Kidney (tissue), 13 donors: ENCODE measurements at regions not wholly inside any gene's neighbourhood (a gene's known extent, or its start where the extent isn't known, plus 50 kb on each side); places are given as distances from the start of the nearest gene placed in this dataset.

Source experiments
- DNase-seq, 5 donors: peaks; one replicate each; pipeline ENCODE4 v3.0.0-alpha.2; 2013 to 2020
- FAIRE-seq: peaks from 2 replicates; lab custom pipeline; 2012; peaks lifted over from hg19 to GRCh38; lab: Jason Lieb, UNC
- H3K27ac ChIP-seq, 2 donors: one replicate each; pipeline ENCODE4 v1.7.0; 2013; ENCODE audit warnings: low read depth in 2 of 2, low read length in 2 of 2, inconsistent platforms in 1 of 2
- H3K27me3 ChIP-seq: one replicate; pipeline ENCODE4 v1.7.1; 2013; ENCODE audit warnings: low read length, inconsistent platforms; ENCODE audit not compliant: control insufficient read depth, insufficient read depth
- H3K36me3 ChIP-seq, 3 donors: one replicate each; pipeline versions ENCODE4 v1.7.0 to v1.7.1; 2013; ENCODE audit warnings: low read length in 3 of 3, control low read depth in 1 of 3, inconsistent platforms in 1 of 3; ENCODE audit not compliant: insufficient read depth in 3 of 3, control insufficient read depth in 2 of 3
- H3K4me1 ChIP-seq, 3 donors: one replicate each; pipeline versions ENCODE4 v1.7.0 to v1.7.1; 2013; ENCODE audit warnings: low read length in 3 of 3, inconsistent platforms in 1 of 3, low read depth in 1 of 3; ENCODE audit not compliant: control insufficient read depth in 2 of 3, insufficient read depth in 2 of 3
- H3K4me3 ChIP-seq, 3 donors: one replicate each; pipeline versions ENCODE4 v1.7.0 to v1.8.1; 2013; ENCODE audit warnings: low read length in 3 of 3, control low read depth in 1 of 3, inconsistent platforms in 1 of 3
- H3K9ac ChIP-seq, 3 donors: one replicate each; pipeline versions ENCODE4 v1.7.0 to v1.7.1; 2013; ENCODE audit warnings: low read length in 3 of 3, control low read depth in 1 of 3, inconsistent platforms in 1 of 3
- H3K9me3 ChIP-seq, 3 donors: one replicate each; pipeline versions ENCODE4 v1.7.0 to v1.7.1; 2013; ENCODE audit warnings: low read length in 3 of 3, control low read depth in 1 of 3, inconsistent platforms in 1 of 3; ENCODE audit not compliant: control insufficient read depth in 2 of 3, insufficient read depth in 1 of 3
- intact Hi-C: fragments of 100-400 bp; cut with DNase I; formaldehyde crosslinking; loops from one replicate; pipeline ENCODE4 v1.11.1; 2022
- TF ChIP-seq, protein P1 (sequence below): IDR thresholded peaks from 3 replicates; pipeline ENCODE4 v1.5.1; 2012; ENCODE audit warnings: mild to moderate bottlenecking, moderate library complexity, borderline replicate concordance; ENCODE audit not compliant: insufficient read depth; ENCODE audit errors: extremely low read depth
- donor health status: control.
- donor health status: control.
- donor health status: control.
- donor health status: control.
- donor health status: control.
- donor health status: DM: yes; HTN: yes; CAD: no.
- donor health status: Normal renal cell carcinoma (clear cell type).

DNA sequence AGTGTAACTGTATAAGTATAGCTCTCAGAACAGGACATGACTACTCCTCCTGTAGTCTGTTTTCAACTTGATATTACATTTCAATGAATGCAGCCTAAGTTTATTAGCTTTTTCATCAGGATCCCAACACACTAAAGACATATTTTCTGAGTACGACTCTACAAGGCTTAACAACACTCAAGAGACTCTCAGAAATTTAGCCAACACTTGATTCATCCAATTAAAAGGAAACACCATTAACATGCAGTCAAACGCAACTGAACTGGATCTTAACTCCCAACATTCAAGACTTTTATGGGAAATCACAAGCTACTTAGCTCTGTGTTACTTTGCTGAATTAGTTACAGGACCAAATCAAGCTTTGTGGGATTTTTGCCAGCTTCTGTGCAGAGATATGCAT lies 65.2 kb upstream of the SGIP1 start:
- Histone ChIP-seq H3K4me3 (no peak overlapping the region), H3K27me3 (no peaks in the 10 kb centered on the region), H3K9ac (no peak overlapping the region), H3K36me3 (no peaks in the 10 kb centered on the region), H3K4me1 (no peaks in the 10 kb centered on the region), H3K9me3 (no peaks in the 10 kb centered on the region), H3K27ac (no peak overlapping the region)
- no peak for DNase-seq
- intact Hi-C loops, result no loop called here
- no peak for FAIRE-seq
- TF ChIP-seq, protein P1, sequence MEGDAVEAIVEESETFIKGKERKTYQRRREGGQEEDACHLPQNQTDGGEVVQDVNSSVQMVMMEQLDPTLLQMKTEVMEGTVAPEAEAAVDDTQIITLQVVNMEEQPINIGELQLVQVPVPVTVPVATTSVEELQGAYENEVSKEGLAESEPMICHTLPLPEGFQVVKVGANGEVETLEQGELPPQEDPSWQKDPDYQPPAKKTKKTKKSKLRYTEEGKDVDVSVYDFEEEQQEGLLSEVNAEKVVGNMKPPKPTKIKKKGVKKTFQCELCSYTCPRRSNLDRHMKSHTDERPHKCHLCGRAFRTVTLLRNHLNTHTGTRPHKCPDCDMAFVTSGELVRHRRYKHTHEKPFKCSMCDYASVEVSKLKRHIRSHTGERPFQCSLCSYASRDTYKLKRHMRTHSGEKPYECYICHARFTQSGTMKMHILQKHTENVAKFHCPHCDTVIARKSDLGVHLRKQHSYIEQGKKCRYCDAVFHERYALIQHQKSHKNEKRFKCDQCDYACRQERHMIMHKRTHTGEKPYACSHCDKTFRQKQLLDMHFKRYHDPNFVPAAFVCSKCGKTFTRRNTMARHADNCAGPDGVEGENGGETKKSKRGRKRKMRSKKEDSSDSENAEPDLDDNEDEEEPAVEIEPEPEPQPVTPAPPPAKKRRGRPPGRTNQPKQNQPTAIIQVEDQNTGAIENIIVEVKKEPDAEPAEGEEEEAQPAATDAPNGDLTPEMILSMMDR, result no peak

DNA sequence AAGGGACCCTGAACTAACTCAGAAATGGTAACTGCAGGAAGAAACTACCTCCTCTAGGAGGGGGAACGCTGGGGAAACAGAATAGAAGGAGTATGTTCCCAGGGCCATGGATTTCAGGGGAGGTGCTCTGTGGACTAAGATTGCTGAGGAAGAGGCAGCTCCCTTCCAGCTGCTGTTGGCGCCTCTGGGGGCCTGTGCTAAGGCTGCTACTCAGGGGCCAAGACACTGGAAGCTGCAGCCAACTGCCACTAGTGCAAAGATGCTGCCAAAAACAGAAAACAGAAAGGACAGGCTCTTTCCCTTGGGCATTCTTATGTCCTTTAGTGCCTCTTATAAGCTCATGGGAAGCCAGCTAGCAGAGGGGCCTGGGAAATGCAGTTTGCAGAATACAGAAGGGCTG lies 58.0 kb upstream of the SGIP1 start:
- no peak for DNase-seq
- no peaks in the 10 kb centered on the region for H3K9me3 ChIP-seq
- H3K27me3 ChIP-seq, result no peaks in the 10 kb centered on the region
- no peak overlapping the region for H3K9ac ChIP-seq
- no peak overlapping the region for H3K4me3 ChIP-seq
- no peak for FAIRE-seq
- H3K36me3 ChIP-seq, result no peaks in the 10 kb centered on the region
- intact Hi-C loops, result no loop called here
- no peak overlapping the region for H3K27ac ChIP-seq
- TF ChIP-seq, protein P1, result no peak
- no peaks in the 10 kb centered on the region for H3K4me1 ChIP-seq

- TF ChIP-seq, protein P1, result no peak
- no peak for FAIRE-seq
- intact Hi-C loops, result no loop called here
- H3K4me1 ChIP-seq, result no peaks in the 10 kb centered on the region
- no peaks in the 10 kb centered on the region for H3K27me3 ChIP-seq
- H3K4me3 ChIP-seq, result no peak overlapping the region
- H3K27ac ChIP-seq, result no peak overlapping the region
- DNase-seq, result no peak
- H3K9me3 ChIP-seq, result no peaks in the 10 kb centered on the region
- no peak overlapping the region for H3K9ac ChIP-seq
- no peaks in the 10 kb centered on the region for H3K36me3 ChIP-seq
Measured at GRCh38 chr1:66476774-66477173, 57.2 kb upstream of the SGIP1 start.

GRCh38 chr1:66478116-66478515 lies 55.8 kb upstream of the SGIP1 start:
- Histone ChIP-seq H3K36me3 (no peaks in the 10 kb centered on the region), H3K27ac (no peak overlapping the region), H3K4me1 (no peaks in the 10 kb centered on the region), H3K27me3 (no peaks in the 10 kb centered on the region), H3K9me3 (no peaks in the 10 kb centered on the region), H3K9ac (no peak overlapping the region), H3K4me3 (no peak overlapping the region)
- TF ChIP-seq, protein P1, result no peak
- intact Hi-C loops, result no loop called here
- FAIRE-seq, result no peak
- no peak for DNase-seq
